Caco-2 (cell line): ENCODE measurements at regions not wholly inside any gene's neighbourhood (a gene's known extent, or its start where the extent isn't known, plus 50 kb on each side); places are given as distances from the start of the nearest gene placed in this dataset.

Experiments used
- BruUV-seq: library from RNA; stranded (reverse); fragments of 400-500 nt; replicated peaks from 2 replicates; lab custom pipeline; 2021; lab: Mats Ljungman, UMichigan
- CTCF ChIA-PET: fragments of 300-600 bp; sonication (Branson Sonifier 250); formaldehyde crosslinking; loops from one replicate; lab custom pipeline; 2022; ENCODE audit warnings: antibody characterized with exemption; lab: Charles Lee
- POLR2A ChIA-PET: fragments of 300-600 bp; sonication (Branson Sonifier 250); formaldehyde crosslinking; loops from one replicate; lab custom pipeline; 2022; ENCODE audit warnings: antibody characterized with exemption; lab: Charles Lee
- DNase-seq, 2 experiments: peaks; one replicate each; pipeline versions ENCODE4 v3.0.0 to v3.0.0-alpha.2; 2020 to 2022
- H3K27me3 ChIP-seq: replicated peaks from 2 replicates; pipeline ENCODE4 v1.6.0; 2011; ENCODE audit warnings: low read length; ENCODE audit not compliant: control insufficient read depth, insufficient read depth
- H3K36me3 ChIP-seq: 2 replicates; pipeline ENCODE4 v1.5.1; 2011; ENCODE audit warnings: low read length; ENCODE audit not compliant: control insufficient read depth, insufficient read depth
- H3K4me1 ChIP-seq: fragments of 250-450 bp; sonication (Bioruptor Pico); 2 replicates; pipeline ENCODE4 v1.5.1; 2020; ENCODE audit warnings: mild to moderate bottlenecking
- H3K4me3 ChIP-seq: 2 replicates; pipeline ENCODE4 v1.5.1; 2011; ENCODE audit warnings: low read depth, mild to moderate bottlenecking, control low read depth, low read length
- H3K9me3 ChIP-seq: fragments of 250-450 bp; sonication (Bioruptor Pico); 2 replicates; pipeline ENCODE4 v1.5.1; 2020; ENCODE audit warnings: mild to moderate bottlenecking, moderate library complexity
- H3K27ac Mint-ChIP-seq: one replicate; pipeline ENCODE4 v1.8.0; 2022; ENCODE audit warnings: mixed read lengths; ENCODE audit not compliant: unreplicated experiment
- H3K27me3 Mint-ChIP-seq: one replicate; pipeline ENCODE4 v1.8.0; 2022; ENCODE audit warnings: mixed read lengths; ENCODE audit not compliant: insufficient read depth, unreplicated experiment
- H3K36me3 Mint-ChIP-seq: one replicate; pipeline ENCODE4 v1.8.0; 2022; ENCODE audit warnings: mild to moderate bottlenecking, mixed read lengths; ENCODE audit not compliant: insufficient read depth, unreplicated experiment
- H3K4me1 Mint-ChIP-seq: one replicate; pipeline ENCODE4 v1.8.0; 2022; ENCODE audit warnings: low read depth, mixed read lengths; ENCODE audit not compliant: unreplicated experiment
- H3K4me3 Mint-ChIP-seq: one replicate; pipeline ENCODE4 v1.8.0; 2022; ENCODE audit warnings: mild to moderate bottlenecking, moderate library complexity, mixed read lengths; ENCODE audit not compliant: unreplicated experiment
- H3K9me3 Mint-ChIP-seq: one replicate; pipeline ENCODE4 v1.8.0; 2022; ENCODE audit warnings: mixed read lengths; ENCODE audit not compliant: unreplicated experiment
- CTCF ChIP-seq, 2 experiments: fragments of 200-600 bp in 1 of 2; IDR thresholded peaks; 1 replicate in 1 of 2; 2 replicates in 1 of 2; pipeline versions ENCODE4 v1.5.1 to v1.8.0; 2011 to 2022; ENCODE audit warnings: antibody characterized with exemption in 1 of 2, control low read depth in 1 of 2, inconsistent platforms in 1 of 2, low read depth in 1 of 2, low read length in 1 of 2, mild to moderate bottlenecking in 1 of 2, moderate library complexity in 1 of 2; ENCODE audit not compliant: insufficient read depth in 1 of 2, severe bottlenecking in 1 of 2, unreplicated experiment in 1 of 2
- intact Hi-C: fragments of 100-400 bp; cut with micrococcal nuclease; formaldehyde crosslinking; loops from one replicate; pipeline ENCODE4 v1.10.0; 2022; ENCODE audit not compliant: unreplicated experiment

- Mint-ChIP-seq H3K27me3 (no peaks in the 10 kb centered on the region), H3K4me3 (peak overlapping the region; percentile 85), H3K36me3 (peaks cover 7% of the 10 kb centered on the region), H3K9me3 (no peaks in the 10 kb centered on the region), H3K27ac (peak overlapping the region; percentile 90), H3K4me1 (peaks cover 8% of the 10 kb centered on the region)
- no peak for TF ChIP-seq CTCF (IDR thresholded peaks at IDR 0.05; ENCODE audit: insufficient read depth in 1 of 2, low read depth in 1 of 2, low read length in 1 of 2, severe bottlenecking in 1 of 2, unreplicated experiment in 1 of 2)
- POLR2A ChIA-PET = interaction anchor here (0.6 to 1.0 kb wide), 2 partner anchors 34 to 67 kb away, joined by 3 to 4 read pairs; no protein-coding TSS in a partner anchor
- Histone ChIP-seq H3K9me3 (no peaks in the 10 kb centered on the region), H3K27me3 (no peaks in the 10 kb centered on the region), H3K36me3 (no peaks in the 10 kb centered on the region), H3K4me1 (peaks cover 14% of the 10 kb centered on the region), H3K4me3 (no peak overlapping the region)
- CTCF ChIA-PET = interaction anchor here (0.5 to 1.1 kb wide), 5 partner anchors 13 to 836 kb away, joined by 3 to 6 read pairs (median 3); no protein-coding TSS in a partner anchor
- intact Hi-C loops = loop anchor here (1.0 to 10.0 kb wide), 5 partner anchors 67 to 851 kb away; no protein-coding TSS in a partner anchor
- no peak for DNase-seq
- no TSS peak for BruUV-seq
These were observed 202.5 kb upstream of the GMDS start for GRCh38 chr6:2447931-2448330.

GRCh38 chr6:2447318-2447920, 202.0 kb upstream of the GMDS start:
- Mint-ChIP-seq H3K27me3 (no peaks in the 10 kb centered on the region), H3K36me3 (peaks cover 7% of the 10 kb centered on the region), H3K9me3 (no peaks in the 10 kb centered on the region), H3K27ac (no peak overlapping the region), H3K4me3 (peak overlapping the region; percentile 64), H3K4me1 (peaks cover 8% of the 10 kb centered on the region)
- ChIA-PET CTCF (interaction anchor here (1.1 to 1.2 kb wide), 2 partner anchors 187 to 238 kb away, joined by 6 to 7 read pairs; no protein-coding TSS in a partner anchor), POLR2A (interaction anchor here (0.6 to 1.0 kb wide), 2 partner anchors 35 to 68 kb away, joined by 3 to 4 read pairs; no protein-coding TSS in a partner anchor)
- Histone ChIP-seq H3K4me3 (peak overlapping the region; percentile 33), H3K9me3 (no peaks in the 10 kb centered on the region), H3K27me3 (no peaks in the 10 kb centered on the region), H3K4me1 (peaks cover 18% of the 10 kb centered on the region), H3K36me3 (no peaks in the 10 kb centered on the region)
- intact Hi-C loops = loop anchor here (1.0 to 10.0 kb wide), 4 partner anchors 95 to 850 kb away; no protein-coding TSS in a partner anchor
- no peak for TF ChIP-seq CTCF (IDR thresholded peaks at IDR 0.05; ENCODE audit: insufficient read depth in 1 of 2, low read depth in 1 of 2, low read length in 1 of 2, severe bottlenecking in 1 of 2, unreplicated experiment in 1 of 2)
- BruUV-seq = no TSS peak
- peak in 1 of 2 experiments; percentile 49 for DNase-seq

GRCh38 chr6:2441601-2442475, 196.4 kb upstream of the GMDS start:
- Mint-ChIP-seq H3K36me3 (no peaks in the 10 kb centered on the region), H3K27ac (no peak overlapping the region), H3K27me3 (no peaks in the 10 kb centered on the region), H3K4me3 (no peak overlapping the region), H3K9me3 (no peaks in the 10 kb centered on the region), H3K4me1 (no peaks in the 10 kb centered on the region)
- H3K9me3 ChIP-seq = no peaks in the 10 kb centered on the region
- intact Hi-C loops = loop anchor here (10.0 kb wide), 1 partner anchor 253 kb away; no protein-coding TSS in a partner anchor
- no peaks in the 10 kb centered on the region for H3K27me3 ChIP-seq
- no peaks in the 10 kb centered on the region for H3K36me3 ChIP-seq
- no TSS peak for BruUV-seq
- ChIA-PET CTCF (interaction anchor here (0.6 to 0.7 kb wide), 2 partner anchors 88 to 928 kb away, joined by 3 read pairs; no protein-coding TSS in a partner anchor), POLR2A (no interaction called here)
- no peak overlapping the region for H3K4me3 ChIP-seq
- no peak for TF ChIP-seq CTCF (IDR thresholded peaks at IDR 0.05; ENCODE audit: insufficient read depth in 1 of 2, low read depth in 1 of 2, low read length in 1 of 2, severe bottlenecking in 1 of 2, unreplicated experiment in 1 of 2)
- H3K4me1 ChIP-seq = peaks cover 12% of the 10 kb centered on the region; the same call in 1 of the 2 replicates
- peak in 1 of 2 experiments; percentile 4 for DNase-seq
